HG03521 (cell line): ENCODE measurements at regions not wholly inside any gene's neighbourhood (a gene's known extent, or its start where the extent isn't known, plus 50 kb on each side); places are given as distances from the start of the nearest gene placed in this dataset.
A peak's percentile ranks its signal among the peaks of the same experiment; 100 is the strongest.

ENCODE experiments used
- ATAC-seq: cut with Tn5 transposase; IDR thresholded peaks from one replicate; pipeline ENCODE4 v1.9.1; 2021; ENCODE audit warnings: mild to moderate bottlenecking, moderate library complexity; ENCODE audit not compliant: unreplicated experiment

DNA sequence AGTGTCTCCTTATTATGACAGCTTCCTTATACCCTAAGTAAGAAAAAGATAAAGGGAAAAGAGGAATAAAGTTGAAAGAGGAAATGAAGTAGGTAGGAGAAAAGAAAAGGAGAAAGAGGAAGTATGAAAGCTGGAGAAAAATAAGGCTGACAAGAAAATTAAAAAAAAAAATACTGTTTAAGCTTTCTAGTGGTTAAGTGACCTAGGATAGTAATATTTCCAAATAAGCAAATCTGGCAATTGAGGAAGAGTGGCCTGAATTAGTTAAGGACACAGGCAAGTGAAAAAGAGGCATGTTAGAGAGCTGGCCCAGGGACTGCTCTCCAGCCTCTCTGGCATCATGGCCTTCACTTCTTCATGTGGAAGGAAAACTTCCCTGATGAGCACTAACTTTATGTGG lies 76.5 kb upstream of the ADGRF1 start:
- ATAC-seq: no peak

DNA sequence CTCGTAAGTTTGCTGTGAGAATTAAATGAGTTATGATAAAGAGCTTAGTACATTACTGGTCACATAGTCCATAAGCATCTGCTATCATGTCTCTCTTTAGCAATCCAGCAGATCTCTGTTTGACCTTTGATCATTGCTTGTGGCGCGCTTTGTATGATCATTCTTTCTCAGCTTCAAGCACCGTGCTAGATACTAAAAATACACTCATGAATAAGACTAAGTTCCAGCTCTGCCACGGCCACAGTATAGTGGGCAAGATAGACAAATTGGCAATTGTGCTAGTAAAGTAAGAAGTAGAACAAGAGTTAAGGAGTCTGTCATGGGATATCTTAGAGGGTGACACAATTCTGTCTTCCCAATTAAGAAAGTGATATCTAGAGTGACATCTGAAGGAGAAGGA lies 75.2 kb upstream of the ADGRF1 start:
- no peak for ATAC-seq

DNA sequence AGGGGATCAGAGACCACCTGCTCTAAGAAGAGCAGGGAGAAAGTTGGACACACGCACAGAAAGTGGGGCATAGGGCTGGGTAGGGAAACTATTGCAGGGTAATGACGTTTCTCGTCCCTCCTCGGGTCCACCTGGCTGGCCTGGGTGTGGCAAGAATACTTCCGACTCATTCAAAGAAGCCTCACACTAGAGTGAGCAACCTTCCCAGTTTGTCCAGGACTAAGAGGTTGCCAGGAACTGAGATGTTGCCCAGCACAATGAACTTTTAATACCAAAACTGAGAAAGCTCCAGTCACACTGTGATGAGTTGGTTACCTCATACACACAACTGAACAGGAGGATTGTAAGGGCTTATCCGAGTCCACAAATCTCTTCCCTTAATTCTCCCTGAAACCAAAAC lies 74.5 kb upstream of the ADGRF1 start:
- ATAC-seq: no peak

DNA sequence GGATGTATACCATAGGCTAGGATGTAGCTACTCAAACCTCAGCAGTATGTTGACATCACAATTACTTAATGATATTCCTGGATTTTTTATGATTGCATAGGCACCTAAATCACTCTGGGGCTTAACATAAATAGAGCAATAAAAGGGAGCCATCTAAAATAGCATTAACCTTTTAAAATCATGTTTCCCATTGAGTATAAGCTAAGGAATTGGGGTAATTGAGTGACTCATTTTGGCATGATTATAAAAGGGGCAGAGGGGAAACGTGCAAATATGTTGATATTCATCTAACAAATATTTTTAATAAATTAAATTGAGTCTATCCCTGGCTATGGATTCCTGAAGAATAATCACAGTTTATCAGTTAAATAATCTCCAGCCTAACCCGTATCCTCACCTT lies 74.0 kb upstream of the ADGRF1 start:
- no peak for ATAC-seq

DNA sequence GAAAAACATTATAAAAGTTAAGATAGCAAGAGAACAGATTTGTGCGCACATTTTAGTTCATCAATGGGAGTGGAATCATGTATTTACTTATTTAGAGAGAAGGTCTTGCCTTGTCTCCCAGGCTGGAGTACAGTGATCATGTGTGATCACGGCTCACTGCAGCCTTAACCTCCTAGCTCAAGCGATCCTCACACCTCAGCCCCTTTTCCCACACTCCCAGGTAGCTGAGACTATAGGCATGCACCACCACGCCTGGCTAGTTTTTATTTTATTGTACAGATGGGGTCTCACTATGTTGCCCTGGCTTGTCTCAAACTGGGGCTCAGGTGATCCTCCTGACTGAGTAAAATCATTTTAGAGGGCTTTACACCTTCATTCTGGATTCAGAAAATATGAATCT lies 72.3 kb upstream of the ADGRF1 start:
- no peak for ATAC-seq

DNA sequence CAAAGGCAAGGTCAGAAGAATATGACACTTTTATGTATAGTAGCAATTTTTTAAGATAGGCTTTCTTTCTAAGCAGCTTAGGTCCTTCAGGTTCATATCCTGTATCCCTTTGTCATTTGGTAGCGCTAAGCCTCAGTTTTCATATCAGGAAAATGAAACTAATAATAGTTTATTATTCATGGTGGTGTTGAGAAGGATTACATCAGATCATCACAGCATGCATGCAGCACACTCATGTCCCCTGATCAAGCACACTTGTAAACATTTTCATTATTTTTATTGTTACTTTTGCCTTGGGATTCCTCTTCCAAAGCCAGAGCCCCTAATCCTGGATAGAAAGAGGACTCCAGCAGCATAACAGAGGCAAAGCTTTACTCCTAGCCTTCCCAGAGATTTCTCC lies 70.2 kb upstream of the ADGRF1 start:
- ATAC-seq: no peak

DNA sequence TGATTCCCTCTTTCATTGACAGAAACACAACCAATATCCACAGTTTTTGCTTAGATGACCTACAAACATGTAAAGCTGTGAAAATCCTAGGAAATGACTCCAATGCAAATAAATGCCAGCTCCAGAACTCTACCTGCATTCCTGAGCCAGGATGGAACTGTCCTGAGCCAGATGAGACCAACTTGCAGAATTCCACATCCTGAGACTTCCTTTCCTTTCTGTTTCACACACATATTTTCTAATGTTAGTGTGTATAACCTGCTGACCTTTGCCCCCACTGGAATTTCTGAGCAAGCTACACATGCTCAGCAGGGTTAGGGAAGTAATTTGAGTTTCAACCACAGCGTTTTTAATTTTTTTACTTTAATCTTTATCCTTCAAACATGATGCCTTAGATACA lies 69.6 kb upstream of the ADGRF1 start:
- no peak for ATAC-seq

DNA sequence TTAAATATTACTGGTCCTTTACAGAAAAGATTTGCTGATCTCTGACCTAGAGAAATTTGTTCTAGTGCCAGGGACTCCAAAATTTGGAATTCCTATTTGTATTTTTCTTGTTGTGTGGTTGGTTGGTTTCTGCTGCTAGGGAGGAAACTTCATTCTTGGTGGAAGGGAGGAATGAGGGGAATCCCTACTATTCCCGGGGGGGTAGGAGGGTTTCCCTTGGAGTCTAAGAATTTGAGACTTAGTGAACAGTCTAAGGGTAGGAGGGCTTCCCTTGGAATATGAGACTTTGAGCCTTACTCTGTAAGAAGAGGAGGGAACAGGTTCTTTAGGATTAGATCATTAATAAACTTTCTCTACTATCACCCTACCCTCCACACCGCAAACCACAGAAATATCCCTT lies 67.1 kb upstream of the ADGRF1 start:
- no peak for ATAC-seq

DNA sequence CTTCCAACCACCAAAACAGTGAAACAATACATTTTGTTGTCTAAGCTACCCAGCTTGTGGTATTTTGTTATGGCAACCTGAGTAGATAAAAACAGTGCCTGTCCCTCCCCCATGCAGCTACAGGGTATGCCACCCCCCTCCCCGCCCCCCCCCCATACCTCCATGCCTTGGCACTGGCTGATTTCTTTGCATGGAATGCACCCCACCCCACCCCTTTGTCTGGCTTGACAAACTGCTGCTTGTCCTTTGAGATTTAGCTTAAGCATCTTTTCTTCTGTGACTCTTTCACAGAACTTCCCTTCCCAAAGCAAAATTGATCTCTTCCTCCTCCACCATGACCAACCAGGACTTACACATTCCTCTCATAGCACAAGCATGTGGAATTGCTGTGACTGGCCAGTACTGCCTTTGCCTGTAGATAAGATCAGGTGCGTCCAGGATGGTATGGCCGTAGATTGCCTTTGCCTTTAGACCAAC lies 64.6 kb upstream of the ADGRF1 start:
- ATAC-seq: no peak

DNA sequence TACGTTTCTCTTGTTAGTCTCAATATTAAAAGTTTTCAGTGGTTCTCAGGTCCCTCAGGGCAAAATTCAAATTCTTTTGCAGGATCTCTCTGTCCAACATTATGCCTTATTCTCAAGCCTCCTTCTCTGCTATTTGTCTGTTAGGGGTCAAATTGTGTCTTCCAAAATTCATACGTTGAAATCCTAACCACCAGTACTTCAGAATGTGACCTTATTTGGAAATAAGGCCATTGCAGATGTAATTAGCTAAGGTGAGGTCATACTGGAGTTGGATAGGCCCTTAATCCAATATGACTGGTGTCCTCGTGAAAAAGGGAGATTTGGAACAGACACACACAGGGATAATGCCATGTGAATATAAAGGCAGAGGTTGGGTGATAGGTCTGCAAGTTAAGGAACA lies 64.1 kb upstream of the ADGRF1 start:
- no peak for ATAC-seq

DNA sequence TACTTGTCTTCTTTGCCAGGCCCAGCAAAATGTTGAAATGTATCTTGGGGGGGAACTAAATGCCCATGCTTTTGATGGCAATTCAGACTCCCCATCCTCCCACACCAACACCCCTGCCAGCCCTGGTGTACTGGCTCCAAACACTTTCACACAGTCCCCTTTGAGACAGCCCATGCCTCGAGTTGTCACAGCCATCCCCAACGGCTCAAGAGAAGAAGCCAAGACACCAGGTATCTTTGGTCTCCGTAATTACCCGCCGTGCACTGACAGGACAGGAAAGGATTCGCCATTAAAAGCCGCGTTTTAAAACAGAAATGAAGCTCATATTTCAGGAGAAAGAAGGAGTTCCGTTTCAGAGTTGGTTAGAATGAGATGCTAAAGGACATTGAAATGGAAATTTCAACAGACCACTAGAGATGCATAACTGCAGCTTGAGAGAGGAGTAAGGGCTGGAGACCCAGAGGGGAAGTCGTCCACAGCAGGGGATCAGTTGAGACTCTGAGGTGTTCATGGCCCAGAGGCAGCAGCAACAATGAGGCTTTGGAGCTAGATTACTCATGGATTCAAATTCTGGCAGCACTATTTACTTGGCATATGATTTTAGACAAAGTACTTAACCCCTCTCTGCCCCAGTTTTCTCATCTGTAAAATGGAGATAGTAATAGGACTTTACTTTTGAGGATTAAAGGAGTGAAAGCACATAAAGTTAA lies 63.5 kb upstream of the ADGRF1 start:
- no peak for ATAC-seq

DNA sequence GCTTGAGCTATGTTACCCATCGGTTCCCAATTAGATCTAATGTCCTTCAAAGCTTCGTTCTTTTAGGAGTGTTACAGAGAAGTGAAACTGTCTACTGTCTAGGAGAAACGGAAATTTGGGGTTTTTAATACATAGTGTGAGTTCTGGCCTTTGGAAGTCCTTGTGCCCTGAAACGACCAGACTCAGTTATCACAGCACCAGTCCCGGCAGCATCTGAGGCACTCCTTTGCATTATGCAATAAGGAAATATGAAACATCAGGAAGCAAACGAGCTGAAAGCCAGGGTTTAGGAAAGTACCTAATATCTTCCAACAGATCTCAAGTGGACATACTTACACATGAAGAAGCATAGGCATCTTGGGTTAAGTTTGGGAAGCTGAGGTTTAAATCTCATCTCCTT lies 61.8 kb upstream of the ADGRF1 start:
- ATAC-seq: no peak

DNA sequence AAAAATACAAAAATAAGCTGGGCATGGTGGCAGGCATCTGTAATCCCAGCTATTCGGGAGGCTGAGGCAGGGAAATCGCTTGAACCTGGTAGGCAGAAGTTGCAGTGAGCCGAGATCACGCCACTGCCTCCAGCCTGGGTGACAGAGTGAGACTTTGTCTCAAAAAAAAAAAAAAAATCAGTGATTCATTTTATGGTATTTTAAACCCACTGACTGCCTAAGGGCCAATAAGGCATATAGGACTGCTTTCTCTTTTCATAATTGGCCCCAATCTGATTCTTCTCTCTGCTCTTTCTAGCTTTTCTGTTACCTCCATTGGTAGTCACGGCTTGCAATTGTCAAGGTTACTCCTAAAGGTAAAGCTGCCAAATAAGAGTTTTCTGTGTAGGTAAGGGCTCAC lies 60.2 kb upstream of the ADGRF1 start:
- ATAC-seq: no peak

DNA sequence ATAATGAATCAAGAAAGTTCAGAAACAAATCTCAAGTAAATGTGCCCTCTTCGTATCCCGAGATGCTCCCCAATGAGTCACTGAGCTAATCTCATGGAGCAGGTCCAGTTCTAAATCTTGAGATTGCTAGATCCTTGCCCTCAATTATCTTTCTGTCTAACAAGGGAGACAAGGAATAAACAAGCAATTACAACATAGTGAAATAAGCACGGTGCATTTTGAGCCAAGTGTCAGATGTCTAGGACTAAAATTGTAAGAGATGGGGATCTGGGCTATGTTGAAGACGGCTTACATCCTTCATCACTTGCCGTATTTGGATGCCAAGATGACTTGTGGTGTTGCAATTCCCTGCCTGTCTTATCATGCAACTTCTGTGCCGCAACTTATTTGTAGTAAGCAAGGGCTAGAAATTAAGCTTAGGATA lies 56.5 kb upstream of the ADGRF1 start:
- no peak for ATAC-seq

DNA sequence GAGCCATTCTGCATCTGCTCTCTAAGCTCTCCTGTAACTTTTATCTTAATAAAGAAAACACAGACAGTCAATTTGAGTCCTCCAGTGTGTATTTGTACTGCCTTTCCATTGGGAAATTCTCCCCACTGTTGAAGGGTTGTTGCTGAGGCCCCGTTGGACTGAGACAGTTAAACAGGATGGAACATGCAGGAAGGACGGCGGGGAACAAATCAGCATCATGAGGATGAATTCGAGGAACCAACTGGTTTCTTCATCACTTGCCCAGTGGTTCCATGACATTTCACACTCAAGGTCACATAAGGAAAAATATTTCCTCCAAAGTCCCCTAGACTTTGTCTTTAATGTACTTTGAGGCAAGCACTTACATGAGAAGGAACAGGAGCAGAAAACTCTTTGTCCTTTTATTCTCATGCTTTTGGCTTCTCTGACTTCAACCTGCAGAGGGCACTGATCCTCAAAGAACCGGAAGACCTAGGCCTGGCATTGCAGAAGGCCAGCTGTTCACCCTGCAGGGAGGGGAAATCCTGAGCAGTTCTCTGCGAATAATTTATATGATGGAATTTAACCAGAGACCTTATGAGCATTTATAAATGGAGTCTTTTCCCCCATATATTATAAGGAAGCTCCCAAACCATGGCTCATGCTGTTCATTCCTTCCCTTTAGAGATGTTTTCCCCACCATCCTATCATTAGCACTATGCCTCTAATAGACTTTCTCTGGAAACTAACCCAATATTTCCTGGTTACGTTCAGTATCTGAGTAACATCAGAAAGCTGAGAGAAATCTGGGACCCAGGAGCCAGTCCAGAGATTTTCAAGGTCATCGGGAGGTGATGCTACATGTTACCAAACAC lies 55.2 kb upstream of the ADGRF1 start:
- peak; percentile 92 for ATAC-seq

DNA sequence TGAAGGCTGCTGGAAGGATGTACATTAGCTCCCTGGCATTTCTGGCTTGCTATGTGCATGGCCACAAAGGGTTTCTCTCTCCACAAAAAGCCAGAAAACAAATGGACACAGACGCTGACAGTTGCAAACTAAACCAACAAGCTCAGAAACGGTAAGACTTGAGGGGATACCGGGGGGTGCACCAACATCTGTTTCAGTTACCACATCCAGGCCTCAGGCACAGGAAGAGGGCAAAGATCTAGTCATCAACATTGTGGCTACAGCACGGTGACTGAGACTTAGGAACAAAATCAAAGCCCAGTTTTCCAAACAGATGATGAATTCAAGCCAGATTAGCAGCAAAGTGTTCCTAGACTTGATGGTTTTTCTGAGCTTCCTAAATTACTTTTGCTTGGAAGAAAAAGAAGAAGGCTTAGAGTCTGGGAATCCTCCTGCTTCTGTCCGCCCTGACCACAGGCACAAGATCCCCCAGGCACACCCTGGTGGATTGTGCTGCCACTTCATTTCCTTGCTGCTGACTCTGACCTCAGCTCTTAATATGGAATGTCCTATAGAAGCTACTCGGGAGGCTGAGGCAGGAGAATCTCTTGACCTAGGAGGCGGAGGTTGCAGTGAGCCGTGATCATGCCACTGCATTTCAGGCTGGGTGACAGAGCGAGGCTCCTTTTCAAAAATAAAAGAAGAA lies 54.2 kb upstream of the ADGRF1 start:
- ATAC-seq: no peak

DNA sequence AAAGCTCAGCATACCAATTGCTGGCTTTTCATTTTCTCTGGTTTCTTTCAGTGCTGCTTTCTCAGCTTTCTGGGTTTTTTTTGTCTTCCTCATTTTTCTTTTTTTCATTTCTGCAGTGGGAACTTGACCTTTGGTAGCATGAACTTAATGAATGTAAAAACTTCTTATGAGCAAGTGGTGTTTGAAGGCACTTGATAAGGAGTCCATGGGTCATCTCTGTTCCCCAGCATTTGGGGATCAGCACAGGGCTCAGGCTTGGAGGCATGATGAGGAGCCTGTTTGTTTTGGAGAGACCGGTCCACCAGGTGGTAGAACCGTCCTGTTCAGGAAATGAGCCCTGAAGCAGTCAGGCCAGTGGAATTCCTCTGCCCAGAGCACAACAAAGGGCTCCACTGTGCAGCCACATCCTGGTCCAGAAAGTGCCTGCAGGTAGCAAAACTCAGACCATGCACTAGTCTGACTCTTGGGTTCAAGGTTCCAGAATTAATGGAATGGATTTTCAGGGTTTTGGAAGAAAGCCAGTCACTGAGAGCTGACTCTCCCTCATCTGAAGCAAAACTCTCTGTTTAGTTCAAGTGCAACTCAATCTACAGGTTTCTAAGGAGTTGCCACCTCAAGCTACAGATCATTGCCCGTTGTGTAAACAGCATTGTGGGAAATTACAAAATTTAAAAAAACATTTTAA lies 52.3 kb upstream of the ADGRF1 start:
- no peak for ATAC-seq

DNA sequence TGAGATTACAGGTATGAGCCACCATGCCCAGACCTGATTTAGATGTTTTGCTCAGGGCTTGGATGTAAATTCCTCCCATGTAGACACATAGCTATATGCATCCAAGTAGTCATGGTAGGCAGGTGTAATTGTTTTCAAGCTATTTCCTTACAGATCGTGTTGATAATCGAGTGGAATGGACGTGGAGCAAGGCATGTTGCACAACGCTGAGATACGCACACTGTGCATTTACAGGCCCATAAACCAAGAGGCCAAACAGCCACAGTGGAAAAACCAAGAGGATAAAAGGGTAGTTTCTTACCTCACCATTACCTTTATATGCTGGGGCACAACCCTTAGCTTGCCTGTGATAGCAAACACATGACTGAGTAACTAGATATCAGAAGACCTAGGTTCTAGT lies 51.0 kb upstream of the ADGRF1 start:
- ATAC-seq: no peak

DNA sequence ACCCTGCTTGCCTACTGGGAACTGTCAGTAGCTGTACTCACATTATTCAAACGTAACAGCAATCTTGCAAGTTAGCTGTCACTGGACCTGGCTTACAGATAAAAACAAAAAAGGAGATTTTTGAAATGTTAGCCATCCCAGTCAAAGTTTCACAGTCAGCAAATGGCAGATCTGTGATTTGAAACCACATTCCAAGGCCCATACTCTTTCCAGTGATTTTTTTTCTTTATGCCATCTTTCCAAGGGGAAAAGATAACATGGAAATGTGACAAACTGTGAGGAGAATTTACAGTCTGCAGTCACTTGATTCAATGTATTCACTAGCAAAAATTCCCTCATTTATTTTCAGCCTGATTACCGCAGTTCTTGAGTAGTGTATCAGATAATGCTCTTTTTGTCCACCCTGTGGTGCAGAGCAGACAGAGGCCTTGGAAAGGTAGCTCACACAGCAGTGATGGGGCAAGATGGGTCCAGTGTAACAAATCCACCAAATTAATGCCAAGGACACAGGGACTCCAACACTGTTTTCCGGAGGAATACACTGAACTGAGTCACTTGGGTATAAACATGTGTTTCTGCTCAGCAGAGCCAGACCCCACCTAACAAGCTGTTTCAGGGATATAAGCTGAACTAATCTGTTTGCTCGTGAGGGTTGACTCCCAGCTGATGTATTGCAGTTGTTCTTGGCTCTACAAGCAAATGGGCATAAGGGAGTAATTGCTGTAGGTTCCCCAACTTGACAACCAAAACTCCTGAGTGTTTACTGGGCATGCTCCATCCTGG lies 49.9 kb upstream of the ADGRF1 start:
- no peak for ATAC-seq
